H1 (cell line): ENCODE measurements at regions not wholly inside any gene's neighbourhood (a gene's known extent, or its start where the extent isn't known, plus 50 kb on each side); places are given as distances from the start of the nearest gene placed in this dataset.

Experiments used
- CTCF ChIA-PET: fragments of 300-600 bp; sonication (Branson Sonifier 250); formaldehyde crosslinking; loops from one replicate; lab custom pipeline; 2021; ENCODE audit not compliant: partially characterized antibody; lab: Charles Lee
- POLR2A ChIA-PET: fragments of 300-600 bp; sonication (Branson Sonifier 250); formaldehyde crosslinking; loops from one replicate; lab custom pipeline; 2021; ENCODE audit warnings: inconsistent platforms; ENCODE audit not compliant: partially characterized antibody; lab: Charles Lee
- DNase-seq, 2 experiments: peaks; one replicate each; pipeline versions ENCODE4 v3.0.0 to v3.0.0-alpha.2; 2010 to 2022; ENCODE audit warnings: low spot score in 2 of 2, low read depth in 1 of 2, mixed read lengths in 1 of 2
- FAIRE-seq: peaks from 2 replicates; lab custom pipeline; 2011; peaks lifted over from hg19 to GRCh38; lab: Jason Lieb, UNC
- H2AFZ ChIP-seq: 2 replicates; pipeline ENCODE4 v1.8.1; 2012; ENCODE audit warnings: low read length, inconsistent platforms
- H2AK5ac ChIP-seq: 2 replicates; pipeline ENCODE4 v1.6.1; 2013; ENCODE audit warnings: low read depth, low read length
- H2BK120ac ChIP-seq: replicated peaks from 2 replicates; pipeline ENCODE3; 2013; ENCODE audit warnings: low read depth, low read length, inconsistent platforms
- H2BK12ac ChIP-seq: 2 replicates; pipeline ENCODE4 v1.6.1; 2013; ENCODE audit warnings: low read depth, low read length
- H2BK15ac ChIP-seq: 2 replicates; pipeline ENCODE4 v1.6.1; 2013; ENCODE audit warnings: low read length
- H2BK20ac ChIP-seq: 2 replicates; pipeline ENCODE4 v1.6.1; 2013; ENCODE audit warnings: low read length
- H2BK5ac ChIP-seq: 2 replicates; pipeline ENCODE4 v1.6.1; 2013; ENCODE audit warnings: low read depth, low read length
- H3K14ac ChIP-seq: 2 replicates; pipeline ENCODE4 v1.6.1; 2013; ENCODE audit warnings: inconsistent platforms; ENCODE audit not compliant: insufficient read length
- H3K18ac ChIP-seq: 2 replicates; pipeline ENCODE4 v1.6.1; 2013; ENCODE audit warnings: low read length; ENCODE audit errors: extremely low read depth
- H3K23ac ChIP-seq: 2 replicates; pipeline ENCODE4 v1.6.1; 2013; ENCODE audit warnings: inconsistent platforms; ENCODE audit not compliant: insufficient read length
- H3K23me2 ChIP-seq: 2 replicates; pipeline ENCODE4 v1.6.1; 2013; ENCODE audit warnings: low read depth, low read length
- H3K27ac ChIP-seq: 2 replicates; pipeline ENCODE4 v1.6.1; 2011; ENCODE audit warnings: low read depth, low read length, inconsistent platforms
- H3K27me3 ChIP-seq, 4 experiments: replicated peaks in 1 of 4; 1 replicate in 1 of 4; 2 replicates in 3 of 4; pipeline versions ENCODE4 v1.6.1 to v1.8.1; 2011 to 2013; ENCODE audit warnings: low read length in 3 of 4, mild to moderate bottlenecking in 3 of 4, inconsistent platforms in 2 of 4, mixed read lengths in 2 of 4, moderate library complexity in 1 of 4; ENCODE audit not compliant: control insufficient read depth in 3 of 4, insufficient read depth in 3 of 4; ENCODE audit errors: extremely low read depth in 1 of 4
- H3K36me3 ChIP-seq, 4 experiments: 2 replicates each; pipeline versions ENCODE4 v1.6.1 to v1.8.1; 2011 to 2013; ENCODE audit warnings: mild to moderate bottlenecking in 4 of 4, low read length in 3 of 4, moderate library complexity in 2 of 4, control low read depth in 1 of 4, inconsistent platforms in 1 of 4; ENCODE audit not compliant: insufficient read depth in 4 of 4, control insufficient read depth in 2 of 4
- H3K4ac ChIP-seq: replicated peaks from 2 replicates; pipeline ENCODE3; 2013; ENCODE audit warnings: low read length, low read depth, mixed read lengths, inconsistent platforms; ENCODE audit not compliant: insufficient read length
- H3K4me1 ChIP-seq, 4 experiments: replicated peaks in 1 of 4; 1 replicate in 1 of 4; 2 replicates in 3 of 4; pipeline versions ENCODE4 v1.6.1 to v1.8.1; 2011 to 2013; ENCODE audit warnings: low read length in 3 of 4, inconsistent platforms in 2 of 4, mixed read lengths in 1 of 4; ENCODE audit not compliant: insufficient read depth in 4 of 4, control insufficient read depth in 3 of 4
- H3K4me2 ChIP-seq, 2 experiments: 2 replicates each; pipeline versions ENCODE4 v1.6.1 to v1.8.1; 2011 to 2013; ENCODE audit warnings: low read depth in 2 of 2, low read length in 2 of 2, control low read depth in 1 of 2, inconsistent platforms in 1 of 2, mild to moderate bottlenecking in 1 of 2; ENCODE audit not compliant: insufficient read depth in 1 of 2
- H3K4me3 ChIP-seq, 4 experiments: fragments of 200-600, 300-600 bp in 1 of 4; sonication (generic), shearing (Covaris generic), sonication (Bioruptor Twin) in 1 of 4; 2 replicates each; pipeline versions ENCODE4 v1.5.1 to v1.8.1; 2011 to 2016; ENCODE audit warnings: low read length in 4 of 4, low read depth in 3 of 4, control low read depth in 2 of 4, inconsistent platforms in 2 of 4, mild to moderate bottlenecking in 2 of 4, mixed read lengths in 1 of 4, moderate library complexity in 1 of 4; ENCODE audit not compliant: insufficient read depth in 2 of 4; ENCODE audit errors: extremely low read depth in 1 of 4
- H3K56ac ChIP-seq: replicated peaks from 2 replicates; pipeline ENCODE3; 2013; ENCODE audit warnings: low read depth, mild to moderate bottlenecking, mixed read lengths, low read length, inconsistent platforms; ENCODE audit not compliant: insufficient read length
- H3K79me1 ChIP-seq: 2 replicates; pipeline ENCODE4 v1.6.1; 2013; ENCODE audit warnings: low read depth, low read length, control low read depth
- H3K79me2 ChIP-seq, 2 experiments: 2 replicates each; pipeline versions ENCODE4 v1.6.1 to v1.8.1; 2012 to 2013; ENCODE audit warnings: low read length in 2 of 2, mild to moderate bottlenecking in 2 of 2, inconsistent platforms in 1 of 2; ENCODE audit not compliant: insufficient read depth in 2 of 2, control insufficient read depth in 1 of 2
- H3K9ac ChIP-seq, 4 experiments: replicated peaks in 1 of 4; 1 replicate in 1 of 4; 2 replicates in 3 of 4; pipeline versions ENCODE4 v1.6.1 to v1.8.1; 2011 to 2013; ENCODE audit warnings: low read depth in 3 of 4, low read length in 3 of 4, control low read depth in 2 of 4, mild to moderate bottlenecking in 2 of 4, moderate library complexity in 2 of 4, inconsistent platforms in 1 of 4; ENCODE audit errors: extremely low read depth in 1 of 4
- H3K9me3 ChIP-seq, 2 experiments: 2 replicates each; pipeline versions ENCODE4 v1.6.1 to v1.8.1; 2012 to 2013; ENCODE audit warnings: mild to moderate bottlenecking in 2 of 2, moderate library complexity in 2 of 2, control low read depth in 1 of 2, inconsistent platforms in 1 of 2, low read depth in 1 of 2, low read length in 1 of 2, mixed read lengths in 1 of 2; ENCODE audit not compliant: insufficient read depth in 2 of 2
- H4K20me1 ChIP-seq, 2 experiments: replicated peaks in 1 of 2; 2 replicates each; pipeline versions ENCODE3 to v1.8.1; 2011 to 2013; ENCODE audit warnings: inconsistent platforms in 2 of 2, low read length in 2 of 2, mild to moderate bottlenecking in 1 of 2; ENCODE audit not compliant: insufficient read depth in 2 of 2, control insufficient read depth in 1 of 2
- H4K5ac ChIP-seq: 2 replicates; pipeline ENCODE4 v1.6.1; 2013; ENCODE audit warnings: low read length, low read depth, mixed read lengths, inconsistent platforms; ENCODE audit not compliant: insufficient read length
- H4K8ac ChIP-seq: 2 replicates; pipeline ENCODE4 v1.8.0; 2013; ENCODE audit warnings: mild to moderate bottlenecking, moderate library complexity, low read length, inconsistent platforms; ENCODE audit not compliant: insufficient read depth; ENCODE audit errors: extremely low read depth
- H4K91ac ChIP-seq: replicated peaks from 2 replicates; pipeline ENCODE3; 2013; ENCODE audit warnings: low read length, mixed read lengths, inconsistent platforms; ENCODE audit not compliant: insufficient read length
- CBX5 ChIP-seq: fragments of 300-800, 300-1000 bp; sonication (generic); IDR thresholded peaks from 2 replicates; pipeline ENCODE4 v1.7.1; 2016; ENCODE audit warnings: antibody characterized with exemption, low read length, low read depth
- CHD1 ChIP-seq: IDR thresholded peaks from 2 replicates; pipeline ENCODE4 v1.6.1; 2012; ENCODE audit warnings: low read depth, low read length, improper control_type of control experiment
- CREB1 ChIP-seq: IDR thresholded peaks from 2 replicates; pipeline ENCODE4 v1.6.1; 2012; ENCODE audit warnings: inconsistent platforms
- CTCF ChIP-seq, 3 experiments: IDR thresholded peaks; 1 replicate in 2 of 3; 2 replicates in 1 of 3; pipeline versions ENCODE4 v1.5.1 to v1.6.1; 2011; ENCODE audit warnings: low read length in 3 of 3, mild to moderate bottlenecking in 3 of 3, inconsistent platforms in 2 of 3, low read depth in 1 of 3, moderate library complexity in 1 of 3; ENCODE audit not compliant: insufficient read depth in 1 of 3; ENCODE audit errors: control extremely low read depth in 1 of 3
- JUN ChIP-seq: IDR thresholded peaks from 2 replicates; pipeline ENCODE4 v1.6.1; 2011; ENCODE audit warnings: low read depth, mild to moderate bottlenecking, improper control_type of control experiment, low read length
- POU5F1 ChIP-seq: IDR thresholded peaks from 2 replicates; pipeline ENCODE4 v1.6.1; 2011; ENCODE audit warnings: low read depth, mild to moderate bottlenecking, low read length, moderate library complexity
- RBBP5 ChIP-seq: IDR thresholded peaks from 2 replicates; pipeline ENCODE4 v1.7.1; 2012; ENCODE audit warnings: low read depth, mild to moderate bottlenecking, inconsistent platforms, low read length, moderate library complexity, borderline replicate concordance
- YY1 ChIP-seq: IDR thresholded peaks from 2 replicates; pipeline ENCODE4 v1.6.1; 2011; ENCODE audit warnings: low read depth, mild to moderate bottlenecking, low read length
- WGBS, 2 experiments: shearing (Covaris generic) in 1 of 2; methylation state at CpG; one replicate each; pipeline versions ENCODE4 v1.1.6 to v1.1.7; 2013 to 2015; ENCODE audit warnings: low lambda C conversion rate in 2 of 2, mixed read lengths in 2 of 2, inconsistent platforms in 1 of 2, low coverage in 1 of 2, missing lambda C conversion rate in 1 of 2; ENCODE audit not compliant: insufficient replicate concordance in 2 of 2, insufficient coverage in 1 of 2, insufficient read length in 1 of 2; ENCODE audit errors: extremely low coverage in 1 of 2, missing lambda C conversion rate in 1 of 2; 5-methylcytosine and 5-hydroxymethylcytosine counted together

DNA sequence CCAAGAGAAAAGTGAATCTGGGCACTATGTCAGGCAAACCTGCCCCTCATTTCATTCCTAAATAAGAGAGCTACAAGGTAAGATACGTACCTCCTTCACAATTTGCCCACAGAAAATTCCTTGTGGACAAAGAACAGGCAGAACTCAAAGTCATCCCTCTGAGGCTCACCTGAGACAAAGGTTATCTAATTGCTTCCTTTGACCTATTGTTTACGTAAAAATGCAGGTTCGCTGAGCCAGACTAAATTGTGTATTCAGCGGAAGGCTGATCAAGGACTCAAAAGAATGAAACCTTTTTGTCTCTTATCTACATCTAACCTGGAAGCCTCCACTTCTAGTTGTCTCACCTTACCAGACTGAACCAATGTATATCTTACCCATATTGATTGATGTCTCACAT is 213.3 kb downstream of the POSTN start:
- Histone ChIP-seq H4K5ac (no peak overlapping the region), H3K9ac (no peak overlapping the region), H3K27ac (no peak overlapping the region), H3K23ac (no peak overlapping the region), H4K8ac (no peak overlapping the region), H2BK5ac (no peak overlapping the region), H3K18ac (no peak overlapping the region), H2BK20ac (no peak overlapping the region), H3K9me3 (no peaks in the 10 kb centered on the region), H3K36me3 (no peaks in the 10 kb centered on the region), H3K4me1 (no peaks in the 10 kb centered on the region), H4K91ac (no peak overlapping the region), H4K20me1 (no peaks in the 10 kb centered on the region), H3K4me2 (no peak overlapping the region), H3K79me2 (no peaks in the 10 kb centered on the region), H2BK120ac (no peak overlapping the region), H2AFZ (no peak overlapping the region), H3K27me3 (no peaks in the 10 kb centered on the region), H2AK5ac (no peak overlapping the region), H3K23me2 (no peaks in the 10 kb centered on the region), H3K14ac (no peak overlapping the region), H3K4ac (no peak overlapping the region), H2BK12ac (no peak overlapping the region), H2BK15ac (no peak overlapping the region), H3K56ac (no peak overlapping the region), H3K79me1 (no peaks in the 10 kb centered on the region), H3K4me3 (no peak overlapping the region)
- ChIA-PET POLR2A (no interaction called here), CTCF (no interaction called here)
- 86% methylated on average over 4 of the region's 4 CpGs; no CpG with 5 or more reads in 1 of the 2 experiments for WGBS, 2 experiments
- DNase-seq (no peak), FAIRE-seq (no peak)
- TF ChIP-seq POU5F1, result no peak
- TF ChIP-seq CREB1, result no peak
- TF ChIP-seq JUN, result no peak
- no peak for TF ChIP-seq YY1
- TF ChIP-seq CBX5, result no peak
- TF ChIP-seq CTCF (IDR thresholded peaks at IDR 0.05; ENCODE audit: control extremely low read depth in 1 of 3, insufficient read depth in 1 of 3, low read depth in 1 of 3, low read length in 3 of 3), result no peak
- TF ChIP-seq CHD1, result no peak
- no peak for TF ChIP-seq RBBP5
